DMS153 treated with DMSO at 0.1 percent for 48 hours (cell line): ENCODE measurements at regions not wholly inside any gene's neighbourhood (a gene's known extent, or its start where the extent isn't known, plus 50 kb on each side); places are given as distances from the start of the nearest gene placed in this dataset.
"Not testable (repeated sequence)": the region's sequence is repeated elsewhere in the genome, so short reads cannot be mapped to it uniquely, and the experiment has no call there.

Experiments
- DNase-seq: peaks from one replicate; lab custom pipeline; 2025; ENCODE audit not compliant: unreplicated experiment; lab: John Stamatoyannopoulos, UW

DNA sequence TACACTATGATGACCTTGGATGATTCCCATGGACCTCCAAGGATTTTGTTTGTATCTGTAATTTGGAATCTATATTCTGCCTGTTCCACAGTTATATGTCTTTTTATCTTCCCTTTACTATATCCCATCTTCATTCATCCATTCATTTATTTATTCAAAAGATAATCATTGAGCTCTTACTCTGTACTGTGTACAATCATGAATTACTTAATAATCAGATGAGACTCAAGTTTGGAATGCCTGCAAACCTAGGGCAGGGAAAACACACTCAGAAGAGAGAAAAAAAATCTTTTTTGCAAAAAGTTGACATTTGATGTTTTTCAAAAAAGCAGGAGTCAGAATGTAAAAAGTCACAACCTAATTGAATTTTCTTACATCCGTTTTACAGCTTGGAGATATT is 170.2 kb upstream of the GNAI1 start:
- no peak for DNase-seq

DNA sequence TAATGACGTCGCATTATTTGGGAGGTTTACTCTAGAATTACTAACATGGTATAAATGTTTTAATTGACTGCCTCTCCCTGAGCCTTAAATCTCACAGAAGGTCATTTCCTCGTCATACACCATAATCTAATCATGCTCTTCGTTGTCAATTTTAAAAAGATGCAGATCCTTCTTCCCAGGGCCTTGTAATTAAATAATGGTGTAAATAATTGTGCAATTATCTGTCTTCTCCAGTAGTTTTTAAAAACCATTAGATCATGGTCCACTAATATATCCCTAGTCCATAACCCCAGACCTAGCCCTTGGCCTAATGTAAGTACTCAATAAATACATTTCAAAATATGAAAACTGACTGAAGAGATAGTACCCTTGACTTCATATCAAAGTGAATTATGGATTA is 181.5 kb upstream of the GNAI1 start:
- DNase-seq: no peak

DNA sequence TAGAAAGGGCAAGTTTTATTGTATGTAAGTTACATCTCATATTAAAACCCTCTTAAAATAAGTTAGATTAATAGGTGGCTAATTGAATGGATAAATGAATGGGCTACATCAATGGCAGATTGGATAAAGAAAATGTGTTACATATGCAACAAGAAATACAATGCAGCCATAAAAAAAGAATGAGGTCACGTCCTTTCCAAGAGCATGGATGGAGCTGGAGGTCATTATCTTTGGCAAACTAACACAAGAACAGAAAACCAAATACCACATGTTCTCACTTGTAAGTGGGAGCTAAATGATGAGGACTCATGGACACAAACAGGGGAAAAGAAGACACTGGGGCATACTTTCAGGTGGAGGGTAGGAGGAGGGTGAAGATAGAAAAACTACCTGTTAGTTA is 182.2 kb upstream of the GNAI1 start:
- DNase-seq: no peak

DNA sequence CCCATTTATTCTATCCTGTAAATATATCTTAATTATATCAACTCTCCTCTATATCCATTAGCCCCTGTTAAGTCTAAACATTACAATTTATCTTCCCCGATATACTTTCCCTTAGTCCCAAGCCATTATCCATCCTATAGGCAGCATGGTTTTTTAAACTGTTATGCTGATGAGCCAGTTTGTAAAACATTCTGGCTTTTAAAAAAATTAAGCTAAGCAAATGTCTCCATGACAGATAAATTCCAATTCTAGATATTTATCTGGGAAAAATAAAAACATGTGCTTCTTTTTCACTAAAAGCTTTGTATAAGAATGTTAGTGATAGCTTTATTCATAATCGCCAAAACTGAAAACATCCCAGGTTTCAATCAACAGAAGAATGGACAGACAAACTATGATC is 183.2 kb upstream of the GNAI1 start:
- no peak for DNase-seq

DNA sequence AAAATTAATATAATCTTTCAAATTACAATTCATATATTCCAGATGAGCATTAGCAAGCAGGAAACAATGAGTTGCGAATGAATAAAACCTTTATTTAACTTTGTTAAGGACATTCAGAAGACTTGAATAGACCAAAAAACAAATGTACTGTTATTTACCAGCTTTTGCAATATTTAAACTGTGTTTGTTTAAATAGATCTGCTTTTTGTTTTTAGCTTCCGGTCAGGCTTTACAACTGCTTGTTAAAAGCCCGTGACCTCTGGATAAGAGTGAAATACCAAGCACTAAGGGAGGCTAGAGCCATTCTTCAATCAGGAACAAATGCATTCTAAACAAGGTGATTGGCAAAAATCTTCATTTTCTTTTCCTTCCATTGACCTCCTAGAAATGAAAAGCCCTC is 184.9 kb upstream of the GNAI1 start:
- no peak for DNase-seq

DNA sequence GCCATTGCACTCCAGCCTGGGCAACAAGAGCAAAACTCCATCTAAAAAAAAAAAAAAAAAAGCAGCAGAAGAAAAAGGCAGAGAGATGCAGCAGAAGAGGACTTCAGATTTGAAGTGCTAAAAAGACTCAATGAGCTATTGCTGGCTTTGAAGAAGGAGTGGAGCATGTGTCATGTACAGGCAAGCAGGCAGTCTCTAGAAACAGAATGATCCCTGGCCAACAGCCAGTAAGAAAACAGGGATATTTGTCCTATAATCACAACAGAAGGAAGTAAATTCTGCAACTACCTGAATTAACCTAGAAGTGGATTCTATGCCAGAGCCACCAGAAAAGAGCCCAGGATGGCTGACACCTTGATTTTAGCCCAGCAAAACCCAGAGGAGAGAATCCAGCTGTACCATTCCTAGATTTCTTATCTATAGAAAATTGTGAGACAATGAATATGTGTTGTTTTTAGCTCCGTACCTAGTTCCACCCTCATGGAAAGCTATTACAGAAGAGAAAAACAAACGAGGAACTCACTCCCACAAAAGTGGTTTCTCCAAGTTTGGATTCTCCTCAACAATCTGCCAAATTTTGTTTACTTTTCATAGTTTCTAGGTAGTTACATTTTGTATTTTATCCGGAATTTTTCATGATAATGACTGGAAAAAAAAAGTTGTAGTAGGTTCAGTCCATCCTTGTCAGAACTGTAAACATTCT is 198.2 kb upstream of the GNAI1 start:
- no peak for DNase-seq

DNA sequence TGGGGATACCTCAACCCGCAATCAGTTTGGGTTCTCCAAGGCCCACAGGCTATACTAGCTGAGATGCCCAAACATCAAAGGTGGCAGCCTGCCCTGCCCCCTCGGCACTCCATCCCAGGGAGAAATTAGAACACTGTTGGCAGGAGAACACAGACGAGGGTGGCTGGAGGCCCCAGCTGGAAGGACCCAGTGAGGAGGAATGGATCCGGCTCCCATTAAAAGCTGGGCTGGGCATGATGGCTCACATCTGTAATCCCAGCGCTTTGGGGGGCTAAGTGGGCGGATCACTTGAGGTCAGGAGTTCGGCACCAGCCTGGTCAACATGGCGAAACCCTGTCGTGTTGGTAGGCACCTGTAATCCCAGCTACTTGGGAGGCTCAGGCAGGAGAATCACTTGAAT is 199.9 kb upstream of the GNAI1 start:
- no peak for DNase-seq

DNA sequence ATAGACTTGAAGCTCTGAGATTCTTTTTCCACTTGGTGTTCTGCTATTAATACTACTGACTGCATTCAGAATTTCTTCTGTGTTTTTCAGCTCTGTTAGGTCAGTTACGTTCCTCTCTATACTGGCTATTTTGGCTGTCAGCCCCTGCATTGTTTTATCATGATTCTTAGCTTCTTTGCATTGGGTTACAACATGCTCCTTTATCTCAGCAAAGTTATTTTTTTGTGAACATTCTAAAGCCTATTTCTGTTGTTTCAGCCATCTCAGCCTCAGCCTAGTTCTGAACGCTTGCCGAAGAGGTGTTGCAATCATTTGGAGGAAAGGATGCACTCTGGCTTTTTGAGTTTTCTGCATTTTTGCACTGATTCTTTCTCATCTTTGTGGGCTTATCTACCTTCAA is 201.5 kb upstream of the GNAI1 start:
- DNase-seq: no peak

DNA sequence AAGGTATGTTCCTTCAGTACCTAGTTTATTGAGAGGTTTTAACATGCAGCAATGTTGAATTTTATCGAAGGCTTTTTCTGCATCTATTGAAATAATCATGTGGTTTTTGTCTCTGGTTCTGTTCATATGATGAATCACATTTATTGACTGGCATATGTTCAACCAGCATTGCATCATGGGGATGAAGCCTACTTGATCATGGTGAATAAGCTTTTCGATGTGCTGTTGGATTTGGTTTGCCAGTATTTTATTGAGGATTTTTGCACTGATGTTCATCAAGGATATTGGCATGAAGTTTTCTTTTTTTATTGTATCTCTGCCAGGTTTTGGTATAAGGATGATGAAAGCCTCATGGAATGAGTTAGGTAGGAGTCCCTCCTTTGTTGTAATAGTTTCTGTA is 204.0 kb upstream of the GNAI1 start:
- DNase-seq: no peak

DNA sequence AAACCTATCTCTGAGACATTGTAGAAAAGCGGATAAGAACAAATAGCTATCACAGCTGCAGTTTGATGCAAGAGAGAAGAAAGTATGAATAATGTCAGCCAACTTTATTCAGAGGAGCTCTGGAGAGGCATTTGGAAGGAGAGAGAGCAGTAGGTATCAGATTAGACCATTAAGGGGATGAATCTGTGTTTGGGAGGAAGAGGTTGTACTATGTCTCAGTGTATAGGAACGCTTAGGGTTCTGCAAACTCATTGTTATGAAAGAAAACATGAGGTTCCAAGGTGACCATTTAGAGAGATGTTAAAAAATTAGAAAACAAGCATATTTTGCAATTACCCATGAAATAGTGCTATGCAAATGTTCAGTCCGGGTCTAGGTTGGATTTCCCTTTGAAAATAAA is 207.5 kb upstream of the GNAI1 start:
- DNase-seq: no peak

DNA sequence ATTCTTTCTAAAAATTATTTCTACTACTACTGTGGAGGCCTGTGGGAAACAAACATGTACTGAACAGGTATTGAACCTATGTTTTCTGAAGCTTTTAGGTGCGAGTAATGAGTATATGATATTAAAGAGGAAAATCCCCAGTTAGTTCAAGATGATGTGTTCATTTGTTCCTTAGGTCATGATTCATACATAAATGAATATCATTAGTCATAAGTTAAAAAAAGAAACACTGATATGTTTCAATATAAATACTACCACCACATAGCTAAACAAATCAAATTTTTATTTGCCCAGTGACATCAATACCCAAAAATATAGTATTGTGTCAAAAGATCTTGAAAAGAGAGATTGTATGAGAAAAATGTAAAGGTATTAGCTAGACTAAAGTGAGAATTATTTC is 210.7 kb upstream of the GNAI1 start:
- no peak for DNase-seq

DNA sequence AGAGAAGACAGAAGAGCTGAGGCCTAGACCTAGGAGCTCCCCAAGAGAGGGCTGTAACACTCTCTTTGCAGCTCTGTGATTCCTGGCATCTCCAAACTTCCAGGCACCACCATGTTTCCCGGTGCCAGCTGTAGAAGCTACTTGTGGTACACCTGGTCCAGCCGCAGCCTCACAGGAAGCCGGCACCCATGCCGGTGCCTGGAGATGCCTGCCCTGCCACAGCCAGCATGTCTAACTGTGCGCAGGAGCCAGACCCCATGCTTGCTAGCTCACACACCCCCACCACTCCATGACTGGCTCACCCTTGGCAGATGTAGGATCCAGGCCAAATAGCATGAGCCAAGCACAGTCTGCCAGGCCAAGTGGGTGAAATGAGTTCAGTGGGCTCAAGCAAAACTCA is 211.7 kb upstream of the GNAI1 start:
- no peak for DNase-seq

DNA sequence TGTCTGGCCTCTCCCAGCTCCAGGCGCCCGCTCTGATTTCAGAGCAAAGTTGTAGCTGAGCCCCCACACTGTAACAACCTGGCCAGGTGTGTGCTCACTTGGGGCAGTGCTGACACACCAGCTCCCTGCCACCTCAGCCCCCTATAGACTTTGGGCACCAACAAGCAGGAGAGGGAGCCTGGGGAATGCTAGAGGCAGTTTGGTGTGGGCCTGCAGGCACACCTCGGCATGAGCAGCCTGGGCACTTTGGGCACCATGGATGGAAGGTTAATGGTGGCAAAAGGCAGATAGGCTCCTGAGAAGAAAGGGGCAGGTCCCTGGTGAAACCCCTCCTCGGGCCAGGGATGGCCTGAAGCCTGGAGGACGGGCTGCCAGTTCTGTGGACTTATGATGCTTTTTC is 212.7 kb upstream of the GNAI1 start:
- no peak for DNase-seq

DNA sequence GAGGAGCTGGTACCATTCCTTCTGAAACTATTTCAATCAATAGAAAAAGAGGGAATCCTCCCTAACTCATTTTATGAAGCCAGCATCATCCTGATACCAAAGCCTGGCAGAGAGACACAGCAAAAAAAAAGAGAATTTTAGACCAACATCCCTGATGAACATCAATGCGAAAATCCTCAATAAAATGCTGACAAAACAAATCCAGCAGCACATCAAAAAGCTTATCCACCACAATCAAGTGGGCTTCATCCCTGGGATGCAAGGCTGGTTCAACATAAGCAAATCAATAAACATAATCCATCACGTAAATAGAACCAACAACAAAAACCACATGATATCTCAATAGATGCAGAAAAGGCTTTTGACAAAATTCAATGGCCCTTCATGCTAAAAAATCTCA is 216.0 kb upstream of the GNAI1 start:
- not testable (repeated sequence) for DNase-seq

DNA sequence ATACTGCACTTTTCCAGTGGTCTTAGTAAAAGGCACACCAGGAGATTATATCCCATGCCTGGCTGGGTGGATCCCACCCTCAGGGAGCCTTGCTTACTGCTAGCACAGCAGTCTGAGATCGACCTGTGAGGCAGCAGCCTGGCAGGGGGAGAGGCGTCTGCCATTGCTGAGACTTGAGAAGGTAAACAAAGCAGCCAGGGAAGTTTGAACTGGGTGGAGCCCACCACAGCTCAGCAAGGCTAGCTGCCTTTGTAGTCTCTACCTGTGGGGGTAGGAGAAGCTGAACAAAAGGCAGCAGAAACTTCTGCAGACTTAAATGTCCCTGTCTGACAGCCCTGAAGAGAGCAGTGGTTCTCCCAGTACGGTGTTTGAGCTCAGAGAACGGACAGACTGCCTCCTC is 219.3 kb upstream of the GNAI1 start:
- not testable (repeated sequence) for DNase-seq

DNA sequence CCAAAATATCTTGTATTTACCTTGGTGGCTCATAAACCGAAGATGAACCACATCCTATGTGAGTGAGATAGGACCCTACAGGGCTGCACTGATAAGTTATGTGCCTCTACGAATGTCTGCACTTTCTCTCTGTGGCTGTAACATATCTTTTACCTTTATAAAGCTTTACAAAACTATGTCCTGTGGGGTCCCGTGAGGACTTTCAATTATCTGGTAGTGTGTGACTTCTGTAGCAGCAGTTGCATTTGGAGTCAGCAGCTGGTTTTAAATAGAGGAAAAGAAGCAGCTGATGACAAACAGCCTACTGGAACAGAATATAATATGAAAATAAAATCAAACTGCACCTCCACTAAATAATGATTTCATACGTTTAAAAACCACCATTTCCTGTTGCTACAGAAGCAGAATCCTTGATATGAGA is 222.4 kb upstream of the GNAI1 start:
- no peak for DNase-seq

DNA sequence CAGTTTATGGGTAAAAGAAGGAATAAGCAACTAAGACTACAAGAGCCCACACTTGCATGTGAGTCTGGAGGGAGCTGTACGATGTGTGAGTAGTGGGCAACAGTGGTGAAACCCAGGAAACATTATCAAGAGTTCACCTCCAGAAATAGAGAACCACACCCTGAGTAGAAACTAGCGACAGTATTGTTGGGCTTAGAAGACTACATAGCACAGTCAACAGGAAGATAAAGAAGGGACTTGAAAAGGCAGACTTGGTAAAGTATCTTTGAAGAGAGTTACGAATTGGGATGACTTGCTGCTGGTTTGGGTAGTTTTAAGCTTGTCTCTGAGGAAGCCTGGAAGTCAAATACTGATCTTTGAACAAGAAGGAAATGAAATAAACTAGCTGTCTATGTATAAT is 223.2 kb upstream of the GNAI1 start:
- no peak for DNase-seq

DNA sequence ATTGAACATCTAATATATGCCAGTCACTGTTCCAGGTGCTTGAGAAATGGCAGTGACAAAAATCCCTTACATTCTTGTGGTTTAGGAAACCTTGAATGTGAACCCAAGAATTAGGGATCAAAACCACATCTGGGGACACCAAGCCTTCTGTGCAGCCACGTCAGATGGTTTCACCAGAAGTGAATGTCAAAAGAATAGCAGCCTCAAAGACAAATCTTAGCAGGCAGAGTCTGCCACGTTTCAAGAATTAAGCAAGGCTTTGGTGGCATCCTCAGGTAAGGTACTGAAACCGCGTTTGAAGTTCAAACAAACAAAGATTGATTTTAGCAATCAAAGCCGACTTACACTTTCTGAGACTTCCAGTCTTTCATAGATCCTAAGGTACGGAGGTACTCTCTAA is 225.5 kb upstream of the GNAI1 start:
- no peak for DNase-seq

DNA sequence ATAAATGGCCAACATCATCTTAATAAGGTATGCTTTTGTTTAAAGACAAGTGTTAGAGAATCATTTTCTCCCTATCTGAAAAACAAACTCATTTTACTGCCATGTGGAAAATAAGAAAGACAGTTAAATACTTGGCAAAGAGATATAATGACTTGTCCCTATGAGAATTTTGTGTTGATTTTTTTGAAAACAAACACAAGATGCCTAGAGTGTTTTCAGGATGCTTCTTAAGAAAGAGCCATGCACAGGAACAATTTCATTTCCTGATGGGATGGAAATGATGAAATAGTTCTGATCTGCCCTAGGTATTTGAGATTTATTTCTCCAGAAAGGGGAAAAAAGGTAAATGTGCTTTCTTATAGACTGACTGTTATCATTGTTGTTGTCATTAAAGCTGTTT is 237.5 kb upstream of the GNAI1 start:
- no peak for DNase-seq

DNA sequence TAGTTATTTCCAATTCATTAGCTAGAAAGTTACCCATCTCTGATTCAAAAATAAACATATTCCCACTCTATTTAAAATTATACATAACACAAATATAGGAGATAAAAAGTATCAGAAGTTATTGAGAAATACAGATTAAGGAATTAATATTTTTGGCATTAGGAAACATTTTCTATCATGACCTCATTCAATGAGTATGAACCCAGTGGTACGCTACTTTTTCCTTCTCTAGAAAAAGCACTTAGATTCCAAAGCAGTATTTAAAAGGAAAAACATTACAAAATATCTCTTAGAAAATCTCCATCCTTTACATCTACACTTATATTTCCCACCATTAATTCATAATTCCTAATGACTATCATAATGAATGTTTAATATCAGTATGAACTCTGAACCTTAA is 240.6 kb upstream of the GNAI1 start:
- DNase-seq: no peak

DNA sequence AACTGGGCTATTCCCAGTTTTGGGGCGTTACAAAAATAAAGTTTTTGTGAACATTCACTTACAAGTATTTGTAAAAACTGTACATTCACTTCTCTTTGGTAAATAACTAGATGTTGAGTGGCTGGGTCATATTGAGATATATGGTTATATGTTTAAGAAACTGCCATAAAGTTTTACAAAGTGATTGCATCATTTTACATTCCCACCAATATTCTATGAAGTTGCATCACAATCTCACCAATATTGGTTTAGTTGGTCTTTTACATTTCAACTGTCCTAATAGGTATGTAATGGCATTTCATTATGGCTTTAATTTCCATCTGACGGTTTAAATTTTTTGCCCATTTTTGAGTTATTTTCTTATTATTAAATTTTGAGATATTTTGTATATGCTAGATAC is 251.7 kb upstream of the GNAI1 start:
- DNase-seq: no peak

DNA sequence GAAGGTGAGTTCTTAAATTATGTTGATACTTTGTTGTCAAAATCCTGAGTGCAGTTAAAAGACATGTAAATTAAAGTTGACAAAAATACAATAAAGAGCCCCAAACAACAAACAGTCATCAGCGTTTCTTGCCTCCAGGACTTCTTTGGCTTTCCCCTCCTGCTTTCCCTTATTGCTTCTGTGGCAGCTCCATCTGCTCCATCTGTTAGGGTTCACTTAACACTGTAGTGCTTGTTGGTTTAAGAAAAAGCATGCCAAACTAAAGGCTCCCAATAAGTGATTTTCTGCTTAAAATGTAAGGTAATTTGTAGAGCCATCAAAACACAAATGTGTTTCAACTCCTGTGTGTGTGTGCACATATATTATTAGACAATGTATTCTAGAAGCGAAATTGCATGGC is 254.3 kb upstream of the GNAI1 start:
- DNase-seq: no peak

DNA sequence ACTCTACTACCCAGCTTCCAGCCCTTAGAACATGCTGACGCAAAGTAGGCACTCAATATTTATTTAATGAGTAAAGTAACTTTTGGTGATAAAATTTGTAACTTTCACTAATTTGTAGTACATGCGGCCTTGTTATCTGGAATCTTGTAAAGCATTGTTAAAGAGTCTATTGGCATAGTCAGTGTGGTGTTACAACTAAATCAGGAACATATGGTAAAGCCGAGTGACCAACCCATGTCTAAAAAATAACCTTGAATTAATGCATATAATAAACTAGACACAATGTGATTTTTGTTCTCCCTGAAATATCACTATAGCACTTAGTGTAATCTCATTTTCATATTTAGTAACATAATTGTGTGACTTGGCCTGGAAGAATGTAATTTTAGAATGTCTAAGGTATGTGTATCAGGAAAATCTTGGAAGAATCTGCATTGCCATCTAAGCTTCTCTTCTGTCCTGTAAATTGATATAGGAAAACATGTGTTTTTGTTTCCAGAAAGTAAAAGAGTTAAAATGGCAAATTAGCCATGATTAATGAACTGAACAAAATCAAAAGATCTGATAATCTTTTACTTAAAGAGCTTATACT is 256.7 kb upstream of the GNAI1 start:
- no peak for DNase-seq
